ENCODE measurements at regions not wholly inside any gene's neighbourhood (a gene's known extent, or its start where the extent isn't known, plus 50 kb on each side); places are given as distances from the start of the nearest gene placed in this dataset.

GRCh38 chr18:10367836-10368235 lies 86.6 kb upstream of the APCDD1 start:
- DNase-seq (ENCODE audit: low spot score): no peak
- H3K9me3 ChIP-seq: no peaks in the 10 kb centered on the region
- H3K27ac ChIP-seq: no peak overlapping the region
- no peaks in the 10 kb centered on the region for H3K36me3 ChIP-seq
- H3K4me3 ChIP-seq: no peak overlapping the region
- H3K27me3 ChIP-seq: no peaks in the 10 kb centered on the region
- TF ChIP-seq CTCF (IDR thresholded peaks at IDR 0.05): no peak
- no peaks in the 10 kb centered on the region for H3K4me1 ChIP-seq

DNA sequence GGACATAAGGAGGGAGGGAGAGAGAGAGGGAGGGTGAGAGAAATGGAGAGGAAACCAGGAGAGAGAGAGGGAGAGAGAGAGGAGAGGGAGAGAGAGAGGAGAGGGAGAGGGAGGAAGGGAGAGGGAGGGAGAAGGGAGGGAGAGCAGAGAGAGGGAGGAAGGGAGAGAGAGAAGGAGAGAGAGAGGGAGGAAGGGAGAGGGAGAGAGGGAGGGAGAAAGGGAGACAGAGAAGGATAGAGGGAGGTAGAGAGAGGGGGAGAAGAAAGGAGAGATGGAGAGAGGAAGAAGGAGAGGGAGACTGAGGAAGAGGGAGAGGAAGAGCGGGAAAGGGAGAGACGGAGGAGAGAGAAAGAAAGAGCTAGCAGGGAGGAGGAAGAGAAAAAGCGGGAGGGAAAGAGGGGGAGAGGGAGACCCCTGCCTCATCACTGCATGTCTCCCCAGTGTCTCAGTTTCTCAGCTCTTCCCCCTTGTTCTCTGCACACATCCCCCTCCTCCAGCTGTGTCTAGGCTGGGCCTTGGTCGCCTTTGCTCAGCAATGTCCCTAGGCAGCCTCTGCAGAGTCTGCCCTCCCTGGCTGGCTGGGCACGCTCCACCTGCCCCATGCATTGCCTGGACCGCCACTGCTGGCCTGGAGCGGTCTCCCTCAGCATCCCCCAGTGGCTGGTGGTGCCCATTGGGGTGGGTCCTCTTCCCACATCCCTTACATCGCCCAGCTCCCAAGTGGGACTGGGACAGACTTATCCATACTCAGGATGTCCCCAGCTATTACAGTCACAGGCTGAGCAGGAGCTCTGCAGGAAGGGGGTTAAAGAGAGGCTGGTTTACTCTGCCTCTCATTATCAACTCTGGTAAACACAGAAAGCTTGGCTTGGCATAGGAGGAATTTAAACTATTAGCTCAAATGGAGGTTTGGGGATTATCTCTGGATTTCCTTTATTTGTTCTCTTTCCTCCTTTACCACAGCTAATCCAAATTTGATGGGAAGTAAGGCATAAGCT lies 85.7 kb upstream of the APCDD1 start:
- Histone ChIP-seq H3K36me3 (no peaks in the 10 kb centered on the region), H3K27ac (no peak overlapping the region), H3K4me1 (no peaks in the 10 kb centered on the region), H3K27me3 (no peaks in the 10 kb centered on the region), H3K9me3 (no peaks in the 10 kb centered on the region), H3K4me3 (no peak overlapping the region)
- no peak for TF ChIP-seq CTCF (IDR thresholded peaks at IDR 0.05)
- no peak for DNase-seq (ENCODE audit: low spot score)

GRCh38 chr18:10370716-10371115 lies 83.7 kb upstream of the APCDD1 start:
- H3K27ac ChIP-seq: no peak overlapping the region

DNA sequence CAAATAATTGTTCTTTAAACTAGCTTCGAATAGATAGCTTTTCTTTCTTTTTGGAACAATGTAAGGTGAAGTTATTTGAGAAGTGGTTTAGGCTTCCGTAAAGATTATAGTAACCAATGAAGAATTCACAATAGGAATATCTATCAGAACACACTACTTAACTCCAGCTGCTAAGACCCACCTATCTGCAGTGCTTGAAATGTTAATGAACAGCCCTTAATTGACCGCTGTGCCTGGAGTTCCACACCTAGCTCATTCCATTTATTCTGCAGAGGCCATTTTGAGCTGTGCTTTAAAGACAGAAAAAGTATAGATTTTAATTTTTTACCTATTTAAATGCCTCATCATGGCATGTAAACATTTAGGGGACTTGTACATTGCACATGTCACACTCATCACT lies 83.3 kb upstream of the APCDD1 start:
- TF ChIP-seq CTCF (IDR thresholded peaks at IDR 0.05): no peak
- H3K36me3 ChIP-seq: no peaks in the 10 kb centered on the region
- no peaks in the 10 kb centered on the region for H3K27me3 ChIP-seq
- H3K4me3 ChIP-seq: no peak overlapping the region
- H3K4me1 ChIP-seq: no peaks in the 10 kb centered on the region
- no peaks in the 10 kb centered on the region for H3K9me3 ChIP-seq
- no peak for DNase-seq (ENCODE audit: low spot score)
- H3K27ac ChIP-seq: no peak overlapping the region

More at GRCh38 chr18:10370716-10371115, 83.7 kb upstream of the APCDD1 start:
- Histone ChIP-seq H3K4me3 (no peak overlapping the region), H3K36me3 (no peaks in the 10 kb centered on the region), H3K27me3 (no peaks in the 10 kb centered on the region), H3K9me3 (no peaks in the 10 kb centered on the region), H3K4me1 (no peaks in the 10 kb centered on the region)
- TF ChIP-seq CTCF (IDR thresholded peaks at IDR 0.05): no peak
- no peak for DNase-seq (ENCODE audit: low spot score)

DNA sequence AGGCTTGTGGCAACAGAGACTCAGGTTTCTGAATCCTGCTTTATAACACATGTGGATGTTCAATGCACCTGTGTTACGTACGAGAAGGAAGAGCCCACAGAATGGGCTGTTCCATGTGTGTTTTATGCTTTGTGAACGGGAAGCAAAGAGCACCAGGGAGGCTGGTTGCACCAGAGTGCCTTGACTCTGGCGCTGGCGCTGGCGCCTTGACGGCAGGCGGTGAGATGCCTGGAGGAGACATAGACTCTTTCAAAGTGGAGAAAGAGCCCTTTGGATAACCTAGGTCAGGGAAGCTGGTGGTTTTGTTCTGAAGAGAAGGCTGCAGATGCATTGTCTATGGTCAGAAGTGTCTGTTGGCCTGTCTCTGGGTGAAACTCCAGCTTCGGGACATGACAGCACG lies 80.2 kb upstream of the APCDD1 start:
- H3K4me3 ChIP-seq: no peak overlapping the region
- H3K36me3 ChIP-seq: no peaks in the 10 kb centered on the region
- no peak for TF ChIP-seq CTCF (IDR thresholded peaks at IDR 0.05)
- no peak overlapping the region for H3K27ac ChIP-seq
- DNase-seq (ENCODE audit: low spot score): no peak
- H3K9me3 ChIP-seq: no peaks in the 10 kb centered on the region
- H3K4me1 ChIP-seq: no peaks in the 10 kb centered on the region
- no peaks in the 10 kb centered on the region for H3K27me3 ChIP-seq
